Activated CD4-positive, alpha-beta T cell treated with anti-CD3 and anti-CD28 coated beads, Interleukin-2, amount 50 U/mL, for 16 hours (primary cell): ENCODE measurements at regions not wholly inside any gene's neighbourhood (a gene's known extent, or its start where the extent isn't known, plus 50 kb on each side); places are given as distances from the start of the nearest gene placed in this dataset.
"Not testable (repeated sequence)": the region's sequence is repeated elsewhere in the genome, so short reads cannot be mapped to it uniquely, and the experiment has no call there.

ENCODE experiments used
- DNase-seq: peaks from one replicate; pipeline ENCODE4 v3.0.0-alpha.2; 2020

- DNase-seq = no peak
Measured at GRCh38 chr4:162938738-162939485, 227.8 kb downstream of the NAF1 start.

DNA sequence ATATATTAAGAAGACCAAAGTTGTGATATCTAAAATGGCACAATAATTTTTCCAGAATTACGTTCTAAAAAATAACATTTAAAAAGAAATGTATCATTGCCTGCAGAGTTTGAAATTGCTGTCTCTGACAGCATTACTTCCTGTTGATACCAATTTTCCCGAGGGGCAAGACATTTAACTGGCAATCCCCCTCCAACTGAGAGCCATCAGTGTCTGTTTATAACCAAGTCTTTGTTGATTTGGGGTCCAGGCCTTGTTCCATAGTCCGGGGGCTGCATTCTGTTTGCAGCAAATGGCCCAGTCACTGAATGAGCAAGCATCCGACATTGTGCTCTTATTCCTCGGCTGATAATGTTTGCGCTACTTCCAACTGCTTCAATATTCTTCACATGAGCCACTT lies 231.5 kb downstream of the NAF1 start:
- no peak for DNase-seq

- no peak for DNase-seq
Measured at GRCh38 chr4:162931286-162931685, 235.4 kb downstream of the NAF1 start.

- no peak for DNase-seq
Measured at GRCh38 chr4:162921178-162921785, 245.4 kb downstream of the NAF1 start.

GRCh38 chr4:162920649-162921048 lies 246.0 kb downstream of the NAF1 start:
- DNase-seq = no peak

DNA sequence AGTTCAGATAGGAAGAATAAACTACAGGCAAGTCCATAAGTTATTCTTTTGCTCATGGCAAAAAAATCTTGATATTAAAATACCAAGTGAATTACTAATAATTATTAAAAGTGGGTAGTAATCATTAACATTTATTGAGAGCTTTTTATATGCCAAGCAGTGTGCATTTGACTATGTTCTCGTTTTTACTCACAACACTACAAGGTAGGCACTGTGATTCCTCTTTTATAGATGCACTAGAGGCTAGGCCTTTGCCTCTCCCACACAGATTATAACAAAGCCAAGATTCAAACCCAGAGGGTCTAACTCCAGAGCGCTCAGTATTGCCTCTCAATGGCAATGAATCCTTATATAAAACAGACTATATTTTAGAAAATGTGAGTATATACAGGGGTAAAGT lies 254.2 kb downstream of the NAF1 start:
- no peak for DNase-seq

- no peak for DNase-seq
Measured at GRCh38 chr4:162911349-162911748, 255.3 kb downstream of the NAF1 start.

DNA sequence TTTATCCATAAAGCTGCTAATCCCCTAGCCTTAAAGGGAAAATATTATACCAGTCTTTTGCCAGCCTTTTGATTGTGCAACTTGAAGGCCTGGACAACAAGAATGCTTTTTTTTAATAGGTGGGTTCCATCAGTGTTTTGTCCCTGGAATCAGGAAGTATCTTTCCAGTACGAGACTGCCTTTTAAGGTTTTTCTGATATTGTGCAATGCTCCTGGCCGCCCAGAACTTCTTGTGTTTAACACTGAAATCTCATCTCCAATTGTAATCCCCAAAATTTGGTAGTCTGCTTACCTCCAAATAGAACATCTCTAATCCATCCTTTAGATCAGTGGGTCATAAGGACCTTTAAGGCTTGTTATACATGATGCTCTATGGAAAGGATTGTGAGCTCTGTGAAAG lies 256.7 kb downstream of the NAF1 start:
- no peak for DNase-seq

DNA sequence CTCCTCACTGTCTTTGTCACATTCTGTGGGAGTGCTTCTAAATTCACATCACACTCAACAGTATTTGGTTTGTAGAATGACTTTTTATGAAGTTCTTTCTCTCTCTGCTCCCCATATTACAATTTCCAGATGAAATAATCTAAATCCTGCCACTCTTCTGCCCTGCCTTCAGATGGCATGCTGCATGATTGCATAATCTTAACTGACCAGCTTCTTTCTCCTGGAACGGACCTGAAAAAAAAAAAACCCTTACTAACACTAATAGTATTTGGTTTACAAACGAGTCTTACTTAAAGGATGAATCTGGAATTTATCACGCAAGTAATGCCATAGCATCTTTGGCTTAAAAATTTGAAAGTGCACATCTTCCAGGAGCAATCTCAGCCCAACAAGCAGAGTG lies 272.3 kb downstream of the NAF1 start:
- DNase-seq = no peak

- DNase-seq = peak; percentile 69
Measured at GRCh38 chr4:162891788-162892707, 274.6 kb downstream of the NAF1 start.

- no peak for DNase-seq
Measured at GRCh38 chr4:162878096-162878495, 288.6 kb downstream of the NAF1 start.

DNA sequence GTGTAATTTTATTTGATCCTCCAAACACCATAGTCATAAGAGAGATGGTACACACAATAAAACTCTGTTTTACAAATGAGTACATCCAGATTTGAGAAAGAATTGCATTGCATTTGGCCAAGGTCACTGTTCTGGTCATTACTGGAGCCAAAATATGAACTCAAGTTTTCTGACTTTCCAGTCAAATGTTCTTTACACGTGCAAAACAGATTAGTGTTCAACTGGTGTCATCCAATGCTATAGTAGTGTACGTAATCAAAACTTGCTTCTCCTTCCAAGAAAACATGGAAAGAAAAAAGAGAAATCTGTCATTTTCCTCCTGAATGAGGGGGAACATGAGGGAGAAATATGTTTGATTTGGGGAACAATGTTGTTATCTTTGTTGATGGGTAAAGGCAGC lies 291.9 kb downstream of the NAF1 start:
- DNase-seq = no peak

GRCh38 chr4:162871990-162872389 lies 294.7 kb downstream of the NAF1 start:
- no peak for DNase-seq

- no peak for DNase-seq
Measured at GRCh38 chr4:162869157-162869556, 297.5 kb downstream of the NAF1 start.

DNA sequence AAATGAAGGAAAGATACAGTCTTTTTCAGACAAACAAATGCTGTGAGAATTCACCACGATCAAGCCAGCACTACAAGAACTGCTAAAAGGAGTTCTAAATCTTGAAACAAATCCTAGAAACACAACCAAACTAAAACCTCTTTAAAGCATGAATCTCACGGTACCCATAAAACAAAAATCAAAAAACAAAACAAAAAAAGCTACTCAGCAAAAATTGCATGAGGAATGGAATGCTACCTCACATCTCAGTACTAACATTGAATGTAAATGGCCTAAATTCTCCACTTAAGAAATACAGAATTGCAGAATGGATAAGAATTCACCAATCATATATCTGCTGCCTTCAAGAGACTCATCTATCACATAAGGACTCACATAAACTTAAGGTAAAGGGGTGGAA lies 300.1 kb downstream of the NAF1 start:
- no peak for DNase-seq

- DNase-seq = peak; percentile 4
Measured at GRCh38 chr4:162865102-162865501, 301.6 kb downstream of the NAF1 start.

GRCh38 chr4:162853788-162854187 lies 312.9 kb downstream of the NAF1 start:
- DNase-seq = no peak

GRCh38 chr4:162852642-162853041 lies 314.0 kb downstream of the NAF1 start:
- no peak for DNase-seq

DNA sequence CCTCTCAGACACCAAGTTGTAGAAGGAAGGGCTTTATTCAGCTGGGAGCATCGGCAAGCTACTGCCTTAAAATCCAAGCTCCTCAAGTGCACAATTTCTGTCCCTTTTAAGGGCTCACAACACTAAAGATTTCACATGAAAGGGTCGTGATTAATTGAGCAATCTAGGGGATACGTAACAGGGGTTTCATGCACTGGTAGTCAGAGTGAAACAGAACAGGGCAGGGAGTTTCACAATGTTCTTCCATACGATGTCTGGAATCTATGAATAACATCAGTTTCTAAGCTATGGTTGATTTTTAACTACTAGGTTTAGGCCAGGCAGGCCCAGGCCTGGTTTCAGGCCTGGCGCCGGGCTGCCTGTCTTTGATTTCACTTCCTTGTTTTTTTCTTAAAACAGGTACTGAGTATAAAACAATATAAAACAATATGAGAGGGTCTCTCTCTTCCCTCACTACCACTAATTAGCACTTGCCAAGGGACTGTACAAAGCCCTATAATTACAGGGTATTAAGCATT lies 315.4 kb downstream of the NAF1 start:
- not testable (repeated sequence) for DNase-seq

GRCh38 chr4:162849937-162850336 lies 316.8 kb downstream of the NAF1 start:
- DNase-seq = no peak

- DNase-seq = no peak
Measured at GRCh38 chr4:162847945-162848549, 318.6 kb downstream of the NAF1 start.

DNA sequence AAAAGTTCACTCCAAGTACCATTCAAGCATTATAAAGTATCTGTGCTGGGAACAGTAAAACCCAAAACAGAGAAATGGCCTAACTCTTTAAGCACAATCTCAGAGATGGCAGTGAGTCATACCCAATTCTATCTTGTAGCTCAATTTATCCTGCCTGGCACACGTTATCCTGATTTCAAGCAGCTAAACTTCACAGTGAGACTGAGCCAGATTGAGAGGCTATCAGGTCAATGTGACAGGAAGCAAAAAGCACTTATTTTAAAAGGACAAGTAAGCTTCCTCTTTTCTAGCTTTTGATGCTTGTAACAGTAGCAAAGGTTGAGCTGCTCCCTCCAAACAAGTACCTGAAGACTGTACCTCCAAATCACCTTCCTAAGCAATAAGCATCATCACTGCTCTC lies 324.9 kb downstream of the NAF1 start:
- DNase-seq = no peak

- DNase-seq = no peak
Measured at GRCh38 chr4:162839814-162840213, 326.9 kb downstream of the NAF1 start.
